Liver (tissue), 8 donors: ENCODE measurements at regions not wholly inside any gene's neighbourhood (a gene's known extent, or its start where the extent isn't known, plus 50 kb on each side); places are given as distances from the start of the nearest gene placed in this dataset.

Experiments used
- DNase-seq: peaks from one replicate; pipeline ENCODE4 v3.0.0-alpha.2; 2017; ENCODE audit warnings: low spot score
- H3K27ac ChIP-seq, 2 donors: one replicate each; pipeline ENCODE4 v1.7.0; 2013; ENCODE audit warnings: inconsistent platforms in 2 of 2, low read length in 2 of 2, control low read depth in 1 of 2, low read depth in 1 of 2, mild to moderate bottlenecking in 1 of 2
- H3K27me3 ChIP-seq, 4 donors: one replicate each; pipeline versions ENCODE4 v1.6.1 to v1.7.0; 2013; ENCODE audit warnings: low read length in 3 of 4, inconsistent platforms in 1 of 4, mild to moderate bottlenecking in 1 of 4, moderate library complexity in 1 of 4; ENCODE audit not compliant: control insufficient read depth in 4 of 4, insufficient read depth in 4 of 4
- H3K36me3 ChIP-seq, 4 donors: one replicate each; pipeline versions ENCODE4 v1.6.1 to v1.7.0; 2013; ENCODE audit warnings: low read length in 3 of 4, mild to moderate bottlenecking in 3 of 4, low read depth in 1 of 4, moderate library complexity in 1 of 4; ENCODE audit not compliant: control insufficient read depth in 4 of 4, insufficient read depth in 3 of 4
- H3K4me1 ChIP-seq, 4 donors: one replicate each; pipeline versions ENCODE4 v1.6.1 to v1.7.0; 2013; ENCODE audit warnings: low read length in 3 of 4, mild to moderate bottlenecking in 3 of 4, moderate library complexity in 1 of 4; ENCODE audit not compliant: control insufficient read depth in 4 of 4, insufficient read depth in 4 of 4
- H3K4me3 ChIP-seq, 3 donors: one replicate each; pipeline versions ENCODE4 v1.6.1 to v1.7.0; 2013; ENCODE audit warnings: low read length in 3 of 3, control low read depth in 1 of 3, low read depth in 1 of 3, mild to moderate bottlenecking in 1 of 3
- H3K9ac ChIP-seq, 2 donors: one replicate each; pipeline ENCODE4 v1.7.0; 2013; ENCODE audit warnings: low read length in 2 of 2, mild to moderate bottlenecking in 2 of 2, moderate library complexity in 2 of 2, control low read depth in 1 of 2, low read depth in 1 of 2
- H3K9me3 ChIP-seq, 4 donors: one replicate each; pipeline versions ENCODE4 v1.6.1 to v1.7.0; 2013; ENCODE audit warnings: low read length in 3 of 4; ENCODE audit not compliant: control insufficient read depth in 4 of 4
- EGR1 ChIP-seq, 2 donors: IDR thresholded peaks; 2 replicates each; pipeline ENCODE4 v1.6.1; 2016 to 2018; ENCODE audit warnings: antibody characterized with exemption in 2 of 2, low read depth in 2 of 2
- FOXA1 ChIP-seq: IDR thresholded peaks from 2 replicates; pipeline ENCODE4 v1.6.1; 2016; ENCODE audit warnings: antibody characterized with exemption
- FOXA2 ChIP-seq: IDR thresholded peaks from 2 replicates; pipeline ENCODE4 v1.6.1; 2016; ENCODE audit warnings: antibody characterized with exemption
- GABPA ChIP-seq, 2 donors: IDR thresholded peaks in 1 of 2; conservative IDR thresholded peaks in 1 of 2; 2 replicates each; pipeline ENCODE4 v1.6.1; 2016; ENCODE audit warnings: antibody characterized with exemption in 2 of 2, mild to moderate bottlenecking in 1 of 2, moderate library complexity in 1 of 2
- HNF4A ChIP-seq, 2 donors: conservative IDR thresholded peaks; 2 replicates each; pipeline ENCODE4 v1.6.1; 2016; ENCODE audit warnings: antibody characterized with exemption in 2 of 2, mild to moderate bottlenecking in 2 of 2
- HNF4G ChIP-seq: IDR thresholded peaks from 2 replicates; pipeline ENCODE4 v1.6.1; 2016; ENCODE audit warnings: antibody characterized with exemption
- JUND ChIP-seq, 2 donors: IDR thresholded peaks; 2 replicates each; pipeline ENCODE4 v1.6.1; 2016; ENCODE audit warnings: antibody characterized with exemption in 2 of 2
- NR2F2 ChIP-seq: IDR thresholded peaks from 2 replicates; pipeline ENCODE4 v1.6.1; 2016; ENCODE audit warnings: antibody characterized with exemption
- RAD21 ChIP-seq, 2 donors: IDR thresholded peaks; 2 replicates each; pipeline ENCODE4 v1.6.1; 2016; ENCODE audit warnings: antibody characterized with exemption in 2 of 2, mild to moderate bottlenecking in 2 of 2
- RXRA ChIP-seq, 2 donors: IDR thresholded peaks; 2 replicates each; pipeline ENCODE4 v1.6.1; 2017 to 2018; ENCODE audit warnings: antibody characterized with exemption in 2 of 2, mild to moderate bottlenecking in 1 of 2
- SP1 ChIP-seq: IDR thresholded peaks from 2 replicates; pipeline ENCODE4 v1.6.1; 2018; ENCODE audit warnings: antibody characterized with exemption, mild to moderate bottlenecking
- TAF1 ChIP-seq: conservative IDR thresholded peaks from 2 replicates; pipeline ENCODE4 v1.6.1; 2016; ENCODE audit warnings: antibody characterized with exemption, mild to moderate bottlenecking
- YY1 ChIP-seq: IDR thresholded peaks from 2 replicates; pipeline ENCODE4 v1.6.1; 2016; ENCODE audit warnings: antibody characterized with exemption, mild to moderate bottlenecking
- WGBS: extraction: QIAGEN DNeasy Blood & Tissue Kit; methylation state at CpG from one replicate; pipeline ENCODE4 v1.1.7; 2013; 5-methylcytosine and 5-hydroxymethylcytosine counted together
- TF ChIP-seq, protein P1 (sequence below): IDR thresholded peaks from 2 replicates; pipeline ENCODE4 v1.6.1; 2016; ENCODE audit warnings: antibody characterized with exemption
- TF ChIP-seq, protein P2 (sequence below): IDR thresholded peaks from 2 replicates; pipeline ENCODE4 v1.6.1; 2016; ENCODE audit warnings: antibody characterized with exemption
- TF ChIP-seq, protein P3 (sequence below): IDR thresholded peaks from 2 replicates; pipeline ENCODE4 v1.6.1; 2016; ENCODE audit warnings: antibody characterized with exemption, mild to moderate bottlenecking
- TF ChIP-seq, protein P4 (sequence below): fragments of 150-350 bp; IDR thresholded peaks from 2 replicates; pipeline ENCODE4 v1.5.1; 2017; ENCODE audit warnings: improper control_type of control experiment, low read depth, low read length; ENCODE audit not compliant: missing input control
- TF ChIP-seq, protein P5 (sequence below): IDR thresholded peaks from 2 replicates; pipeline ENCODE4 v1.6.1; 2016; ENCODE audit warnings: antibody characterized with exemption
- donor health status: healthy.
- donor health status: healthy.
- donor health status: healthy.
- donor health status: healthy.
- donor health status: healthy.

- TF ChIP-seq FOXA1, result no peak
- no peak for TF ChIP-seq SP1
- H3K9ac ChIP-seq, result no peak overlapping the region
- no peak overlapping the region for H3K4me3 ChIP-seq
- no peaks in the 10 kb centered on the region for H3K9me3 ChIP-seq
- DNase-seq, result no peak
- no peaks in the 10 kb centered on the region for H3K4me1 ChIP-seq
- H3K36me3 ChIP-seq, result no peaks in the 10 kb centered on the region
- no peak overlapping the region for H3K27ac ChIP-seq
- H3K27me3 ChIP-seq, result no peaks in the 10 kb centered on the region
Observed at GRCh38 chr5:18433336-18433735, 799.1 kb downstream of the TAF11L14 start.

DNA sequence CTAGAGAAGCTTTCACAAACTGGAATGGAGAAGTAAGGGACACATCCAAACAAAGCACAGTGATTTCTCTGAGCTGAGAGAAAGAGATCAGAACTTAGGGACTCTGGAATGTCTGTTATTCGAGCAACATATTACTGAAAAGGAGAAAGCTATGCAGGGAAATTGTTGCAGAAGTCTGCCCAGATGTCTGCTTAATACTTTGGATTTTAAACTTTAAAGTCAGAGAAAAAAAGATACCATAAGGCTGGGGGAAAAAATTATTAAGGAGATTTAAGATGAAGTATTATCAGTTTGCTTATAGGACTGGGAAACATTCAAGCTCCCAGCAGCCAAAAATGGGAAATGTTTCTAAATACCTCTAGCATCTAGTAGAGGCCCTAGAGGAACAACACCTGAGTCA, 803.9 kb downstream of the TAF11L14 start:
- no peak overlapping the region for H3K9ac ChIP-seq
- no peak for DNase-seq
- no peak overlapping the region for H3K27ac ChIP-seq
- WGBS, result 52% methylated on average over 1 of the region's 1 CpG
- H3K4me3 ChIP-seq, result no peak overlapping the region
- H3K36me3 ChIP-seq, result no peaks in the 10 kb centered on the region
- no peaks in the 10 kb centered on the region for H3K27me3 ChIP-seq
- no peaks in the 10 kb centered on the region for H3K9me3 ChIP-seq
- TF ChIP-seq, protein P1, sequence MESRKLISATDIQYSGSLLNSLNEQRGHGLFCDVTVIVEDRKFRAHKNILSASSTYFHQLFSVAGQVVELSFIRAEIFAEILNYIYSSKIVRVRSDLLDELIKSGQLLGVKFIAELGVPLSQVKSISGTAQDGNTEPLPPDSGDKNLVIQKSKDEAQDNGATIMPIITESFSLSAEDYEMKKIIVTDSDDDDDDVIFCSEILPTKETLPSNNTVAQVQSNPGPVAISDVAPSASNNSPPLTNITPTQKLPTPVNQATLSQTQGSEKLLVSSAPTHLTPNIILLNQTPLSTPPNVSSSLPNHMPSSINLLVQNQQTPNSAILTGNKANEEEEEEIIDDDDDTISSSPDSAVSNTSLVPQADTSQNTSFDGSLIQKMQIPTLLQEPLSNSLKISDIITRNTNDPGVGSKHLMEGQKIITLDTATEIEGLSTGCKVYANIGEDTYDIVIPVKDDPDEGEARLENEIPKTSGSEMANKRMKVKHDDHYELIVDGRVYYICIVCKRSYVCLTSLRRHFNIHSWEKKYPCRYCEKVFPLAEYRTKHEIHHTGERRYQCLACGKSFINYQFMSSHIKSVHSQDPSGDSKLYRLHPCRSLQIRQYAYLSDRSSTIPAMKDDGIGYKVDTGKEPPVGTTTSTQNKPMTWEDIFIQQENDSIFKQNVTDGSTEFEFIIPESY, result no peak
- no peak for TF ChIP-seq SP1
- no peak for TF ChIP-seq NR2F2
- no peak for TF ChIP-seq FOXA2
- no peak for TF ChIP-seq EGR1 (IDR thresholded peaks at IDR 0.05; ENCODE audit: low read depth in 2 of 2)
- TF ChIP-seq, protein P2, sequence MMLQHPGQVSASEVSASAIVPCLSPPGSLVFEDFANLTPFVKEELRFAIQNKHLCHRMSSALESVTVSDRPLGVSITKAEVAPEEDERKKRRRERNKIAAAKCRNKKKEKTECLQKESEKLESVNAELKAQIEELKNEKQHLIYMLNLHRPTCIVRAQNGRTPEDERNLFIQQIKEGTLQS, result no peak
- no peak for TF ChIP-seq YY1
- TF ChIP-seq RXRA (IDR thresholded peaks at IDR 0.05), result no peak
- no peak for TF ChIP-seq FOXA1
- TF ChIP-seq, protein P3, sequence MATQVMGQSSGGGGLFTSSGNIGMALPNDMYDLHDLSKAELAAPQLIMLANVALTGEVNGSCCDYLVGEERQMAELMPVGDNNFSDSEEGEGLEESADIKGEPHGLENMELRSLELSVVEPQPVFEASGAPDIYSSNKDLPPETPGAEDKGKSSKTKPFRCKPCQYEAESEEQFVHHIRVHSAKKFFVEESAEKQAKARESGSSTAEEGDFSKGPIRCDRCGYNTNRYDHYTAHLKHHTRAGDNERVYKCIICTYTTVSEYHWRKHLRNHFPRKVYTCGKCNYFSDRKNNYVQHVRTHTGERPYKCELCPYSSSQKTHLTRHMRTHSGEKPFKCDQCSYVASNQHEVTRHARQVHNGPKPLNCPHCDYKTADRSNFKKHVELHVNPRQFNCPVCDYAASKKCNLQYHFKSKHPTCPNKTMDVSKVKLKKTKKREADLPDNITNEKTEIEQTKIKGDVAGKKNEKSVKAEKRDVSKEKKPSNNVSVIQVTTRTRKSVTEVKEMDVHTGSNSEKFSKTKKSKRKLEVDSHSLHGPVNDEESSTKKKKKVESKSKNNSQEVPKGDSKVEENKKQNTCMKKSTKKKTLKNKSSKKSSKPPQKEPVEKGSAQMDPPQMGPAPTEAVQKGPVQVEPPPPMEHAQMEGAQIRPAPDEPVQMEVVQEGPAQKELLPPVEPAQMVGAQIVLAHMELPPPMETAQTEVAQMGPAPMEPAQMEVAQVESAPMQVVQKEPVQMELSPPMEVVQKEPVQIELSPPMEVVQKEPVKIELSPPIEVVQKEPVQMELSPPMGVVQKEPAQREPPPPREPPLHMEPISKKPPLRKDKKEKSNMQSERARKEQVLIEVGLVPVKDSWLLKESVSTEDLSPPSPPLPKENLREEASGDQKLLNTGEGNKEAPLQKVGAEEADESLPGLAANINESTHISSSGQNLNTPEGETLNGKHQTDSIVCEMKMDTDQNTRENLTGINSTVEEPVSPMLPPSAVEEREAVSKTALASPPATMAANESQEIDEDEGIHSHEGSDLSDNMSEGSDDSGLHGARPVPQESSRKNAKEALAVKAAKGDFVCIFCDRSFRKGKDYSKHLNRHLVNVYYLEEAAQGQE, result no peak
- TF ChIP-seq TAF1, result no peak
- TF ChIP-seq, protein P4, sequence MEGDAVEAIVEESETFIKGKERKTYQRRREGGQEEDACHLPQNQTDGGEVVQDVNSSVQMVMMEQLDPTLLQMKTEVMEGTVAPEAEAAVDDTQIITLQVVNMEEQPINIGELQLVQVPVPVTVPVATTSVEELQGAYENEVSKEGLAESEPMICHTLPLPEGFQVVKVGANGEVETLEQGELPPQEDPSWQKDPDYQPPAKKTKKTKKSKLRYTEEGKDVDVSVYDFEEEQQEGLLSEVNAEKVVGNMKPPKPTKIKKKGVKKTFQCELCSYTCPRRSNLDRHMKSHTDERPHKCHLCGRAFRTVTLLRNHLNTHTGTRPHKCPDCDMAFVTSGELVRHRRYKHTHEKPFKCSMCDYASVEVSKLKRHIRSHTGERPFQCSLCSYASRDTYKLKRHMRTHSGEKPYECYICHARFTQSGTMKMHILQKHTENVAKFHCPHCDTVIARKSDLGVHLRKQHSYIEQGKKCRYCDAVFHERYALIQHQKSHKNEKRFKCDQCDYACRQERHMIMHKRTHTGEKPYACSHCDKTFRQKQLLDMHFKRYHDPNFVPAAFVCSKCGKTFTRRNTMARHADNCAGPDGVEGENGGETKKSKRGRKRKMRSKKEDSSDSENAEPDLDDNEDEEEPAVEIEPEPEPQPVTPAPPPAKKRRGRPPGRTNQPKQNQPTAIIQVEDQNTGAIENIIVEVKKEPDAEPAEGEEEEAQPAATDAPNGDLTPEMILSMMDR, result no peak
- no peak for TF ChIP-seq HNF4A (conservative IDR thresholded peaks at IDR 0.05)
- no peak for TF ChIP-seq RAD21 (IDR thresholded peaks at IDR 0.05)
- no peak for TF ChIP-seq JUND (IDR thresholded peaks at IDR 0.05)
- TF ChIP-seq HNF4G, result no peak
- no peak for TF ChIP-seq GABPA (IDR thresholded peaks at IDR 0.05 in 1 of 2, conservative IDR thresholded peaks at IDR 0.05 in 1 of 2)
- TF ChIP-seq, protein P5, sequence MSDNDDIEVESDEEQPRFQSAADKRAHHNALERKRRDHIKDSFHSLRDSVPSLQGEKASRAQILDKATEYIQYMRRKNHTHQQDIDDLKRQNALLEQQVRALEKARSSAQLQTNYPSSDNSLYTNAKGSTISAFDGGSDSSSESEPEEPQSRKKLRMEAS, result no peak
- no peaks in the 10 kb centered on the region for H3K4me1 ChIP-seq
